ENCODE measurements at regions not wholly inside any gene's neighbourhood (a gene's known extent, or its start where the extent isn't known, plus 50 kb on each side); places are given as distances from the start of the nearest gene placed in this dataset.
A peak's percentile ranks its signal among the peaks of the same experiment; 100 is the strongest.
"Not testable (repeated sequence)": the region's sequence is repeated elsewhere in the genome, so short reads cannot be mapped to it uniquely, and the experiment has no call there.

DNA sequence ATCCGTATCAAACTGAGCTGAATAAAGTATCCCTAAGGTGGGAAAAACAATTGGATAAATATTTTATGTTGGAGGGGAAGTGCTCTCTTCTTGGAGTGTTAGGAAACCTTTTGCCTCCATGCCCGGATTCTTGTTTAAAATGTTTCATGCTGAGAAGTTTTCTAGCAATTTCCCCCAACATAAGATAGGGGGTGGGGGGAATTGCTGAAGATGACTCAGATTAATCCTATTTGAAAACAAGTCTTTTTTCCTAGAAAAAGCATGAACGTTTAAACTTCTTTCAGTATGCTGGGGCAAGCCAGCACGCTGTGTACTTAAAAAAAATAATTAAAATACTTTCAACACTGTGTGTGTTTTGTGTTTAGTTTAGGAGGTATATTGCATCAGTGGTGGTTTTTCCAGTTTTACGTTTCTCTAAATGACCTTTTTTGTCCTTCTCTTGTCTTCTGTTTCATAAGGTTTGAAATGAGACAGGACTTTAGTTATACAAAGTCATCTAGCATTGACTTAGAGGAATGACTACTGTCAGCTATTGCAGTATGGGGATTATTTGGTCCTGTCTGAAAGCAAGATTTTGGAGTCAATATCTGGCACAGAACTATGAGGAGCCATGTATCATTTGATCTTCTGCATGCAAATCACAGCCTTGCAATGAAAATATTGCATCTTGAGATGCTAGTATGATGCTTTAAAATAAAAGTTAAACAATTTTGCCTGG, 295.9 kb downstream of the GATA3 start:
- no peak for DNase-seq

DNA sequence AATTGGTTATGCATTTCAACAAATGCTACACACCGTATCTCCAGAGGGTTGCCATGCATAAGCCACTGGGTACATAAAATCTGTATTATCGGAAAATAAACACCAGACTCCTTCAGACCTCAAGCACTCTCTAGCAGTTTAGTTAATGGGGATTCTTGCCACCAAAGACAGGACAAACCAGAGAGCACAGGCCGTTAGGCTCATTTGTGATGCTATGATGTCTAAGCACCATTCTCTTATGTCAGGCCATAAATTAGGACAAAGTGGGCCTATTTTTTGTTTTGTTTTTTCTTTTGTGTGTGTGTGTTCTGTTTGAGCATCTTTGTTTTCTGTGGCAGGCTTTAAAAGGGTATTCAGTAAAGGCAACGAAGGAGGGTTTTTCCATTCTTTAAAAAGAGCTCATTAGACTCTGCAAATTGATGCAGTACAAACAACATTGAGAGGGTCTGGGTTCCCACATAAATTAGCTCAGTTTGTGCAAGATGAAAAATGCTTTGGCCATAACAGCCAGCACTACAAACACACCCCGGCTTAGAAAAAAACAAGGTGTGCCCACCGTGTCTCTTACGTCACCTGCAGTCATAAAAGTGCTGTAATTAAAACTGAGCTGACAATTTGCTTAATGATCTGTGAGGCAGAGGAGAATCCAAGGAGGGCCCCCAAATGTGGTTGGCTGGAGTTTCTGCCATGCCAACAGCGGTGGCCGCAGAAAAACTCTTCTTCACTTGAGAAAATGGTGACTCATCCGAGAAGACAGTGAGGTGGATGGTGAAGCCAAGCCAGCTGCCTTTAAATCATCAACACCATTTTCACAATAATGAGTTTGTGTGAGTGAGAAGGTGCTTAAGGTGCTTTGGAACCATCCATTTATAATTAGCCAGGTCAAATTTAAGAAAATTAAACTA, 297.9 kb downstream of the GATA3 start:
- no peak for DNase-seq

DNA sequence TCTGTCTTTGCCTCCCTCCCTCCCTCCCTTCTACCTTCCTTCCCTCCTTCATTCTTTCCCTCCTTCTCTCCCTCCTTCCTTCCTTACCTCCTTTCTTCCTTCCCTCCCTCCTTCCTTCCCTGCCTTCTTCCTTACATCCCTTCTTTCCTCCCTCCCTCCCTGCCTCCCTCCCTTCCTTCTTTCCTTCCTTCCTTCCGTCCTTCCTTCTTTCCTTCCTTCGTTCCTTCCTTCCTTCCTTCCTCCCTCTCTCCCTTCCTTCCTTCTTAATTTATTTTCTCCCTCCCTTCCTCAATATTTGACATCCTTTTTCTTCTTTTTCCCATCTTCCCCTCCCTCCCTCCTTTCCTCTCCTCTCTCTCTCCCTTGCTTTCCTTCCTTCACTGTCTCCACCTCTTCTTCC, 301.8 kb downstream of the GATA3 start:
- no peak for DNase-seq

DNA sequence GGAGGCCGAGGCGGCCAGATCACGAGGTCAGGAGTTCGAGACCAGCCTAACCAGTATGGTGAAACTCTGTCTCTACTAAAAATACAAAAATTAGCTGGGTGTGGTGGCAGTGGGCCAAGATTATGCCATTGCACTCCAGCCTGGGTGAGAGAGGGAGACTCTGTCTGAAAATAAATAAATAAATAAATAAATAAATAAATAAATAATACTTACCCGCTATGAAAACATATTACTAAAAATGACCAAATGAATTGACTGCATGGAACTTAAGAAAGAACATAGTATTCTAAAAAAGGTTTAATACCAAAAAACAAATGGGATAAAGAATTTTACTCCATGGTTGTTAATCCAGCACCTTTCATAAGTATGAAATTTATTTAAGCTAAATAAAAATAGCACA, 305.0 kb downstream of the GATA3 start:
- DNase-seq: no peak

DNA sequence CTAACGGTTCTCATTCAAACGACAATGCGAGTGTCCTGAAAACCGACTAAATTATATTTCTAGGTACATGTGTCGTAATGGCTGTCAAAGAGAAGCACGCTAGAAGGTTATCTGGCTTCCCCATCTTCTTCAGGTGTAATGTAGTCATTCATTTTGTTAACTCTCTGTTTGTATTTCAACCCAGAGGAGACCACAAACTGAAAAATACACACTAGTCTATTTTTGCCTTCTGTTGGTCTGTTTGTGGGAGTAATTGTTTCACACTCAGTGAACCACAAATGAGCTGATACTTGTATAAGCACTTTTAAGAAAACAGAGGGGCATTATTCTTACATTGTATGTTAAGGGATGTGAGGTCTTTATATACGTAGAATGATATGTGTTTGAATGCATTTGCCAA, 305.9 kb downstream of the GATA3 start:
- DNase-seq: no peak

DNA sequence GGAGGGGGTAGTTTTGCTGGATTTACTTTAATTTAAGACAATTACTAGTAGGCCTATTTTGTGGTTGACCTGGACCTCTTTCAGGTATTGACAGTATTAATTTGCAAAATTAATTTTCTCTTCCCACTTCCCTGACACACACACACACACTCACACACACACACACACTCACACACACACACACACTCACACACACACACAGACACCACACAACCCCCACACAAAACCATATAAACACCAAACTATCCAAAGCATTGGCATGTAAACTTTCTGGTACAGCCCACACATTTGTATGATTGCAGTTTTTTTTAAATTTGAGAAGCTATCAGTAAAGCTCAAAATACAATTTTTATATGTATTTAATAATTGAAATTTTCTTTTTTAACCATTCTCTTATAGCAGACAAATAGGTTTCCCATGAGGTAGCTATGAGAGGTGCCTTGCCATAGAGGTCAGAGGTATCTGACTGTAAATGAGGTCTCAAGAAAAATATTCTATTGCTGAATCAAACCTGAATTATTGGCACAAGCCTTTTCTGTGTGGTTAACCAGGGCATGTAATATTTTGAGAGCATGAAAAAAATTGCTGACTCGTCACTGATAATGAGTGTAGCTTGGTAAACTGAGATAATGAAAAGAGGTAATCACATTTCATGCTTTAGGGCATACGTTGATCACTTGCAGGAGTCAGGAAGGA, 306.5 kb downstream of the GATA3 start:
- no peak for DNase-seq

DNA sequence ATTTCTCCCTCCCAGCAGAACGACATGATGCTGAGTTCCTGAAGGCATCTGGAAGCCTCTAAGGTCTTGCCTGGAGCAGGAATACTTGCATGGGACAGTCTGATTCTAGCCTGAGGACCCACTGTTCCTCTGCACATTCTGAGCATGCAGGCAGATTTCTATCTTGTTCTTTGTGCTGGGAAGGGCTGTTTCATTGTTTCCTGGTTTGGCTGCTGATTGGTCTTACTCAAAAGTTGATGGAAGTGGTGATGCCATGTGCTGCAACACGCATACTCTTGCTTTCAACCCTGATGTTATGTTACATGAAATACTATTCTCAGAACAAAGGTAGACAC, 307.0 kb downstream of the GATA3 start:
- DNase-seq: no peak

DNA sequence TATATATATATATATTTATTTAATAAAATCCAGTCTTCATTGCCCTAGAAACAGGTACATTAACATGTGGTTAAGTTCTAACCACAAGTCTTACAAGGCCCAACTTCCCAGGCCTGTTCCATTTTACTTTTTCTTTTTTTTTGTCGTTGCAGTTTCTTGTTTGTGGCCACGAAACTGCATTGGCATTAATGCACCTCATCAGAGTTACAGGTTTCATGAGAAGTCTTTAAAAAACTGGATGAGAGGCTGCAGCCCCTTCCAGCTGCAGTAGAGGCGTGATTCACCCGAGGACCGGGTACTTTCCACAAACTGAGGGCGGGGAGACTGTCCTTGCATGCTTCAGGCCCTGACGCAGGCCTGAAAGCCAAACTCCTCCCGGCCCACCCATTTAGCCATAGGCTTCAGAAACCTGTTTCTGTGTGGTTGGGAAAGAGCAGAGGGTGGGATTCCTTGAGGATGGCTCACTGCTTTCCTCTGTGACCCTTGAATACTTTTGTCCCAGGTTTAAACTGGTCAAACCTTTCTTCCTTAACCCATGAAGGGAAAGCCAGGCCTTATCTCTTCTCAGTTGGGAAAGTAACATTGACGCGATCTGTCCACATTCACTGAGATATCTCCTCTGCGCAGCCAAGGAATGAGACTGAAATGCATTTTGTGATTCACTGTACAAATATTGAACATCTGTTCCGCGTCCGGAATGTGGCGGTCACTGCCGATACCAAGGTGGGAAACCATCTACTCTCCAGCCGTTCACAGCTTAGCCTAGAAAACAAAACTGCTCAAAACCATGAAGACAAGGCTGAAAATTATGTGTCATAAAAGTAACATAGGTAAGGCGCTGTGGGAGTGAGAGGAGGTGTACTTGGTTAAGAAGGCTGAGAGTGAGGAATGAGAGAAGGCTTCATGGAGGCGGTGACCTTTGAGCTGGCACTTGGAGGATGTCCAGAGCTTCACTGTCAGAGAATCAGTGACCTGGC, 311.7 kb downstream of the GATA3 start:
- peak; percentile 24 for DNase-seq

DNA sequence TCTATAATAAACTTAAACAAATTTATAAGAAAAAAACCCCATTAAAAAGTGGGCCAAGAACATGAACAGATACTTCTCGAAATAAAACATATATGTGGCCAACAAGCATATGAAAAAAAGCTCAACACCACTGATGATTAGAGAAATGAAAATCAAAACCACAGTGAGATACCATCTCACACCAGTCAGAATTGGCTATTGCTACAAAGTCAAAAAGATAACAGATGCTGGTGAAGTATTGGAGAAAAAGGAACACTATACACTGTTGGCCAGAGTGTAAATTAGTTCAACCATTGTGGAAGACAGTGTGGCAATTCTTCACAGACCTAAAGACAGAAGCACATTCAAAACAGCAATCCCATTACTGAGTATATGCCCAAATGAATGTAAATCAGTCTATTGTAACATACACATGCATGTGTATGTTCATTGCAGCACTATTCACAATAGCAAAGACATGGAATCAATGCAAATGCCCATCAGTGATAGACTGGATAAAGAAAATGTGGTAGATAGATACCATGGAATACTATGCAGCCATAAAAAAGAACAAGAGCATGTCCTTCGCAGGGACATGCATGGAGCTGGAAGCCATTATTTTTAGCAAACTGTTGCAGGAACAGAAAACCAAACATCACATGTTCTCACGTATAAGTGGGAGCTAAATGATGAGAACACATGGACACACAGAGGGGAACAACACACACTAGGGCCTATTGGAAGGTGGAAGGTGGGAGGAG, 313.4 kb downstream of the GATA3 start:
- not testable (repeated sequence) for DNase-seq

DNA sequence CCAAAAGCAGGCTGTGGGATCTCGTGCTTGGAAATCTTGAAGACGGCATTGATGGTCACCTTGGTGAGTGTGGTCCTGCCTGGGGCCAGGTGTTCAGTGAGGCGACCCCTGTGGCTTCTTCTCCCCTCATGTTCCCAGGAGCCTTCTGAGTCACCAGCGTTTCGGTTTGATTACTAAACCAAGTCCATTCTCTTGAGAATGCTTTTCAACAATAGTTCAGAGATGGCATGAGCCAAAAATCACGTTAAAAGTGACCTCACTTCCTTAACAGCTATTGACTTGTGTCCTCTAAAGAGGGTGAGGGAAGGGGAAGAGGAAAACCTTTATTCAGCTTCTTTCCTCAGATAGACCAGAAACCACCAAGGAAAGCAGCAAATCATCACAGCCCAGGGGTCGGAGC, 315.2 kb downstream of the GATA3 start:
- DNase-seq: no peak

DNA sequence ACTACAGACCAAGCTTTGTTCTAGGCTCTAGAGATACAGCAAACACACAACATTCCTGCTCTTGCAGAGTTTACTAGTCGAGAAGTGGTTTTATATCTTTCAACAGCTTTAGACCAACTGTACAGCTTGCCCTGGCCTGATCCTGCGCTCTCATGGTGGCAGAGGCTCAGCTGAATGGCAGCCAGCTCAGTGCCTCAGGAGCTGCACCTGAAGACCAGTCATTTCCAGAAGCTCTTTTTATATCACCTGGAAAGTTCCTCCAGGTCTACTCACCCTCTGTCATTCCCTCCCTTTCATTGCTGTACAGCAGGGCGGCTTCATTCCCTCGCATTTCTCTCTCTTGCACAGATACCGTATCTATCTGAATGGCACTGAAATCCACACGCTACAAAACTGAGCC, 319.8 kb downstream of the GATA3 start:
- DNase-seq: no peak

DNA sequence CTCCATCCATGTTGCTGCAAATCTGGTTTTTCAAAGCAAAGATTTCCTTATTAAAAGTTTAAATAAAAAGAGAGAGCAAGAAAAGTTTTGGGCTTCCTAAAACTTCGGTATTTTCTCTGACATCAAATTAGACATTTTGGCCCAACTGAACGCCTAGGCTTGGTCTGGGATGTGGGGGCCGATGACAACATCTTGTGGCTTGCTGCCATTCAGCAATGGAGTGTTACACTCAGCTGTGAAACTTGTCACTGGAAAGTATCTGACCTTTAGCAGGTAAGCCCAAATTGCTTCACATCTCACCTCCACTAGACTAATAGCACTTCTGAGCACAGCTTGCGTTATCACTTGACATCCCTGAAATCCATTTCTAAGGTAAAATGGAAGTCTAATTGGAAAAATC, 320.6 kb downstream of the GATA3 start:
- DNase-seq: no peak

DNA sequence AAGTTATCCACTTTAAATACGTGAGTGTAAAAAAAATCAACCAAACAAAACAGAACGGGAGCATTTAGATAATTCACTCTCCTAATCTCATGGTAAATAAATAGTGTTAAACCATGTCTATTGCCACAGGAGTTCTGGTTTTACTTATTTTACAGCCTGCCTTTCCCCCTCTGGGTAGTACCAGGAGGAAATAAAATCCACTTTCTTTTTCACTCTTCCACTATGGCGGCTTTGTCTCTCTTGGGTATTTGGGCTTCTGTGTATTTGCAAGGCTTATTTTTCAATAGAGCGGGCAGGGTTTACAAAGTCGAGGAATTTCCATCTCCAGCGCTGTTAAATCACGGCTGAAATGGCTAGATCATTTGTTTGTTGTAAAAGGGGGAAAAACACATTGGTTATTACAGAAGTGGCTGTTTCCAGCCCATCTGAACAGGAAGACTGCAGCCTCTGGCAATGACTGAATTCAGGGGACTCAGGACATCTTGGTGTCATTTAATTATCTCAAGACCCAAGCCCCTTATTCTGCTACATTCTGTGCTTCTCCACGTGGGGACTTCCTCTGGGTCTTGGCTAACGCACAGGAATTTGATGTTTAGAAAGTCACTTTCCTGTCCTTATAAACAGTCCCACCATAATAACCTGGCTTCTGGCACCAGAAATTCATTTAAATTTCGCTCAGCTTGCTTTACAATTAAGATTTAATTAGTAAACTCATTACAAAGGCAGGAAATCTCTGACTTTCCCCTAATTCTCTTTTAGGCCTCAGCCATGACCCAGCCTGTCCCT, 323.9 kb downstream of the GATA3 start:
- DNase-seq: no peak

DNA sequence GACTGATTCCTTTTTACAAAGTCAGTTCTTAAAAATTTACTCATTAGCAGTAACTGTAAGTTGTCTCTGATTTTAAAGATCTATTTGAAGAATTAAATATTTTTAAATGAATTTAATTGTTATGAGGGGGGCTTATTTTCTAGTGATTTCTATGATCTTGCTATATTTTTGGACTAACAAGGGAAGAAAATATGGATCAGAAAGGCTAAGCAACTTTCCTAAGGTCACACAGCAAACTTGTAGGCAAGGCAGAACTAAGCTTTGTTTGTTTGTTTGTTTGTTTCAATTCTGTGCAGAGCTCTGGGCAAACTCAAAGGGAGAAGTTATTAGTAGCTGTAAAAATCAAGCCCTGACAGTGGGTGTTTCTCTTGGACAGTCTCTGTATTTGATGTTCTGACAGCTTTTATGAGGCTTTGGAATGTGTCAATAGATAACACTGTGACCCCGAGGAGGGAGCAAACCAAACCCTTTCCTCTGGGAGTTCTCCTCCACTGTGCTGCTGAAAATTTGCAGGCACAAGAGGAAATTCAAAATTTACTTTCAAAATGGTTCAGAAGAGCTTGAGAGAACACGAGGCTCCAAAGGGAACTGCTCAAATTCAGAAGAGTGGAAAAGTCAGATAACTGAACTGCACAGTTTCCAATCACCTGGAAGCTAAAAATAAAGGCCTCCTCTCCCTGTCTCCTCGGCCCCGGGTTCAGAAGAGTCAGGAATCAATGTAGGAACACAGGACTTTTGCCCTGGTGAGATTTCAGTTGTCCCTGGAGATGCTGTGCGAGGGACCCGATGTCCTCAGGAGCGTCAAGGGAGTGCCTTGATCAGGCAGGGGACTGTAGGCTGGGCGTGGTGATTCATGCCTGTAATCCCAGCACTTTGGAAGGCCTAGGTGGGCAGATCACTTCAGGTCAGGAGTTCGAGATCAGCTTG, 325.7 kb downstream of the GATA3 start:
- no peak for DNase-seq

DNA sequence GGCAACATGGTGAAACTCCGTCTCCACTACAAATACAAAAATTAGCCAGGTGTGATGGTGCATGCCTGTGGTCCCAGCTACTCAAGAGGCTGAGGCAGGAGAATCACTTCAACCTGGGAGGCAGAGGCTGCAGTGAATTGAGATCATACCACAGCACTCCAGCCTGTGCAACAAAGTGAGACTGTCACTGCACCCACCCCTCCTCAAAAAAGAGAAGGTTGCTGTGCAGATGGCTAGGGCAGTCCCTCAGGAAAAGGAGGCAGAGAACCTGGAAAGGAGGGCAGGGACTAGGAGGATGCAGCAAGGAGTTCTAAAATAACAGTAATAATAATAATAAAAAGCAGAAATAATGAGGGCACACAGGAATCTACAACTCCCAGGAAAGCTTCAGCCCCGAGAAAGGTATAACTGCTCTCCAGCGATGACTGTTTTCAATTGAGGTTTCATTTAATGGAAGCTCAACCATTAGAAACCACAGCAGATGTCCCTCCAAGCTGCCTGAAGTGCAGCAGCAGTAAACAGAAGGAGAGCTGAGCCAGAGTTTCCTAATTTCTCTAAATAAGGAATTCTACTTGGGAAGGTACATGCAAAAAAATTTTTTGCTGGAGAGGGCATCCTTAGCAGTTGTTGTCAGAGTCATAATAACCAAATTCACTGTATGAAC, 326.5 kb downstream of the GATA3 start:
- no peak for DNase-seq

DNA sequence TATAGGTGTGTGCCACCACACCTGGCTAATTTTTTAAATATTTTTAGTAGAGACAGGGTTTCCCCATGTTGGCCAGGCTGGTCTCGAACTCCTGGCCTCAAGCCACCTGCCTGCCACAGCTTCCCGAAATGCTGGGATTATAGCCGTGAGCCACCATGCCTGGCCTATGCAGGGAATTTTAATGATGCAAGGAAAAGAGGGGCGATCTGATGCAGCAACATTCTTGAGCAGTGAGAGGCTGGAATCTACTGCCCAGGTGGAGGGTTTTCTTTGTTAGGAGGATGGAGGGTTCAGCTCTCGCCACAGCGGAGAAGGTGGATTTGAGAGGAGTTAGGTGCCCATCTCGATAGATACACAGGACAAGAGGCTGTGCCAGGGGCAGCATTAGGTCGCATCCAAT, 332.3 kb downstream of the GATA3 start:
- DNase-seq: no peak

DNA sequence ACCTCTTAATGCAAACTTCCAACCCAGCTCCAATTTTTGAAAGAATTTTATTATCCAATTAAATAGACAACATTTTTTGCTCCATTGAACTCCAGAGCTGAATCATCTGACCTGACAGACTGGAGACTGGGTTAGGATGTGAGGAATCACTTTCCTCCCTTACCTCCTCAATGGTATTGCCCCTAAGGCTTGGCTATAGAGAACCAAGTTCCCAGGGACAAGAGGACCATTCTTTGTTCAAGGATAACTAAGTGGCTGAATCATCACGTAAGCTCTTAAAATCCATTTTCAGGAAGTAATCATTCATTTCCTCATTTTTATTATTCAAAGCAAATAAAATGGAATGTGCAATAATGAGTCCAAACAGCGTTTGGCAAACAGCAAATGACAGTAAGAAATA, 335.1 kb downstream of the GATA3 start:
- no peak for DNase-seq

DNA sequence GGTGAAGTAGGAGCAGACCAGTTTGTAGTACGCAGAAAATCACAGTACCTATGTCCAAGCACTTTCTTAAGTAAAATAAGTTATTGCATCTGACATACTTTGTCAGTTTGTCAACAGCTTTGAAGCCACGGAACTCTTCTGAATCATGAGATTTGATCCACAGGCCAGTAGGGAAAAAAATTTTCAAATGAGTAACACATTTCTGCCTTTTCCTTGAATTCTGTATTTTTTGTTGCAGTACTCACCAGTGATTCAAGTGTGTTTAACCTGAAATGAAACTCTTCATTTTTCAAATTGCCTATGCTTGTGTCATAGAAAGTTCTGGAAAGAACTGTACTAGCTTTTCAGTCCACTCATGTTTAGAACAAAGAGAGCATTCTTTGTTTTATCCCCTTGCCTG, 337.7 kb downstream of the GATA3 start:
- DNase-seq: no peak

DNA sequence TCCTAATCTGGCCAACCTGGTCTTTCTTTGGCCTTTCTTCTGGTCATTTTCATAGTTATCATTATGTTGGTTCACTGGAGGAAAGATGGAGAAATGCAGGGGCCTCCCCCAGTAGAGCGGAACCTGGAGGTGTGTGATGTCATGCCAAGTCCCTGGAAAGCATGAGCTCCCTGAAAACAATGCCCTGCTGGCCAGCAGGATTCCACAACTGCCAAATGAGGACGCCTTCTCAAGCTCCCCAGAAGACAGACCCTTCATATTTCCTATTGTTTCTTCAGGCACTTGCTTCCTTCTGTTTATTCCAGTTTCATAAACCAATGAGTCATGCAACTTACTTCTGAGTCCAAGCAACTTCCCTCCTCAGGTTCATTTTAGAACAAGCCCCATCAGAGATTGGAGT, 339.0 kb downstream of the GATA3 start:
- DNase-seq: no peak

All from 8988T (cell line).